ENCODE measurements at regions not wholly inside any gene's neighbourhood (a gene's known extent, or its start where the extent isn't known, plus 50 kb on each side); places are given as distances from the start of the nearest gene placed in this dataset.

GRCh38 chr2:194587739-194588270, 1069.2 kb upstream of the SLC39A10 start:
- TF ChIP-seq POLR2AphosphoS5 (IDR thresholded peaks at IDR 0.05), result no peak
- no peak for TF ChIP-seq CTCF (IDR thresholded peaks at IDR 0.05)
- no peak for TF ChIP-seq POLR2A (IDR thresholded peaks at IDR 0.05)

All from sigmoid colon (tissue), 4 donors.